ENCODE measurements at regions not wholly inside any gene's neighbourhood (a gene's known extent, or its start where the extent isn't known, plus 50 kb on each side); places are given as distances from the start of the nearest gene placed in this dataset.

DNA sequence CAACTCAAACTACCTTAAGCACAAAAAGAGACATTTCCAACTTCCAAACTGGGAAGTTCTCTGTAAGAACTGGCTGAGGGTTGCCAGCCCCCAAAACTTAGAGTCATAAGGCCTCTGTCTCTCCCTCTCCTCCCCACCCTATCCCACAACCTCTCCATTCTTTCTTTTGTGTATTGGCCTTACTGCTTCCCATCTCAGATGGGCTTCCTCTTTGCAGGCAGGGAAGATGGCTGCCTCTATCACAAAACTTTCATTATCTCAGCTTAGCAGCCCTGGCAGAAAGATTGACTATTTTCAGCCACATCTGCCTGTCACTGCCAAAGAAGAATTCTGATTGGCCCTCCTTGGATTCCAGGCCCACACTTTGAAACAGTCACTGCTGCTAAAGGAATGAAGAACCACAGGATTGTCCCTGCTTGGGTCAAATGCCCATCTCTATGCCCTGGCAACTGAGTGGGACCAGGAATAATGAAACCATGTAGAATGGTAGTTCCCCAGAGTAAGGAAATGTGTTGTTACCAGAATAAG, 58.0 kb upstream of the PRKAR2B start:
- H3K27ac ChIP-seq (ENCODE audit: low read length, poor library complexity, severe bottlenecking) = no peak overlapping the region
- H3K79me1 ChIP-seq (replicated peaks; ENCODE audit: low read length, poor library complexity, severe bottlenecking) = no peaks in the 10 kb centered on the region
- H2BK120ac ChIP-seq (ENCODE audit: low read depth, low read length) = no peak overlapping the region
- DNase-seq = no peak
- H3K4me2 ChIP-seq (ENCODE audit: low read length, poor library complexity, severe bottlenecking) = no peak overlapping the region
- no peak overlapping the region for H3K4ac ChIP-seq (ENCODE audit: low read depth in 1 of 2, low read length in 2 of 2)
- no peak overlapping the region for H3K4me3 ChIP-seq (ENCODE audit: insufficient read depth in 1 of 2, low read depth in 1 of 2, low read length in 2 of 2)
- H2AK5ac ChIP-seq (ENCODE audit: low read length, severe bottlenecking) = no peak overlapping the region
- no peak overlapping the region for H2AFZ ChIP-seq (ENCODE audit: low read depth, low read length)
- H3K27me3 ChIP-seq (ENCODE audit: control insufficient read depth in 1 of 2, insufficient read depth in 1 of 2, low read length in 2 of 2) = no peaks in the 10 kb centered on the region
- no peaks in the 10 kb centered on the region for H3K36me3 ChIP-seq (ENCODE audit: control insufficient read depth in 1 of 2, insufficient read depth in 2 of 2, low read depth in 1 of 2, low read length in 2 of 2)
- no peaks in the 10 kb centered on the region for H3K9me3 ChIP-seq (ENCODE audit: control insufficient read depth, low read length)
- no peak overlapping the region for H4K91ac ChIP-seq (ENCODE audit: low read length)
- H3K14ac ChIP-seq (ENCODE audit: low read length in 2 of 2) = no peak overlapping the region
- no peak overlapping the region for H4K8ac ChIP-seq (ENCODE audit: low read length)
- no peak overlapping the region for H2BK12ac ChIP-seq (ENCODE audit: low read length in 2 of 2)
- H2BK15ac ChIP-seq (ENCODE audit: low read depth, poor library complexity, severe bottlenecking) = no peak overlapping the region
- no peak overlapping the region for H3K23ac ChIP-seq (ENCODE audit: low read length in 2 of 2)
- H3K4me1 ChIP-seq (ENCODE audit: control insufficient read depth, insufficient read depth, low read depth, low read length) = no peaks in the 10 kb centered on the region
- no peak overlapping the region for H2BK5ac ChIP-seq (ENCODE audit: low read depth, low read length, poor library complexity, severe bottlenecking)
- H3K18ac ChIP-seq (ENCODE audit: low read depth in 1 of 2, low read length in 2 of 2) = peak overlapping the region in 1 of 2 experiments; percentile 30
- H3K9ac ChIP-seq (ENCODE audit: low read length) = no peak overlapping the region

GRCh38 chr7:106987777-106988176, 56.7 kb upstream of the PRKAR2B start:
- Histone ChIP-seq H3K23ac (ENCODE audit: low read length in 2 of 2) (no peak overlapping the region), H3K4me3 (ENCODE audit: insufficient read depth in 1 of 2, low read depth in 1 of 2, low read length in 2 of 2) (no peak overlapping the region), H4K8ac (ENCODE audit: low read length) (no peak overlapping the region), H3K4me2 (ENCODE audit: low read length, poor library complexity, severe bottlenecking) (no peak overlapping the region), H3K4ac (ENCODE audit: low read depth in 1 of 2, low read length in 2 of 2) (no peak overlapping the region), H3K4me1 (ENCODE audit: control insufficient read depth, insufficient read depth, low read depth, low read length) (no peaks in the 10 kb centered on the region), H3K14ac (ENCODE audit: low read length in 2 of 2) (no peak overlapping the region), H3K79me1 (replicated peaks; ENCODE audit: low read length, poor library complexity, severe bottlenecking) (no peaks in the 10 kb centered on the region), H3K9ac (ENCODE audit: low read length) (no peak overlapping the region), H2AFZ (ENCODE audit: low read depth, low read length) (no peak overlapping the region), H3K27me3 (ENCODE audit: control insufficient read depth in 1 of 2, insufficient read depth in 1 of 2, low read length in 2 of 2) (no peaks in the 10 kb centered on the region), H2BK12ac (ENCODE audit: low read length in 2 of 2) (no peak overlapping the region), H2BK15ac (ENCODE audit: low read depth, poor library complexity, severe bottlenecking) (no peak overlapping the region), H2BK120ac (ENCODE audit: low read depth, low read length) (no peak overlapping the region), H2BK5ac (ENCODE audit: low read depth, low read length, poor library complexity, severe bottlenecking) (no peak overlapping the region), H3K36me3 (ENCODE audit: control insufficient read depth in 1 of 2, insufficient read depth in 2 of 2, low read depth in 1 of 2, low read length in 2 of 2) (no peaks in the 10 kb centered on the region), H2AK5ac (ENCODE audit: low read length, severe bottlenecking) (no peak overlapping the region), H4K91ac (ENCODE audit: low read length) (no peak overlapping the region), H3K9me3 (ENCODE audit: control insufficient read depth, low read length) (no peaks in the 10 kb centered on the region), H3K18ac (ENCODE audit: low read depth in 1 of 2, low read length in 2 of 2) (no peak overlapping the region), H3K27ac (ENCODE audit: low read length, poor library complexity, severe bottlenecking) (no peak overlapping the region)
- 91% methylated on average over 3 of the region's 3 CpGs for WGBS
- DNase-seq = no peak

DNA sequence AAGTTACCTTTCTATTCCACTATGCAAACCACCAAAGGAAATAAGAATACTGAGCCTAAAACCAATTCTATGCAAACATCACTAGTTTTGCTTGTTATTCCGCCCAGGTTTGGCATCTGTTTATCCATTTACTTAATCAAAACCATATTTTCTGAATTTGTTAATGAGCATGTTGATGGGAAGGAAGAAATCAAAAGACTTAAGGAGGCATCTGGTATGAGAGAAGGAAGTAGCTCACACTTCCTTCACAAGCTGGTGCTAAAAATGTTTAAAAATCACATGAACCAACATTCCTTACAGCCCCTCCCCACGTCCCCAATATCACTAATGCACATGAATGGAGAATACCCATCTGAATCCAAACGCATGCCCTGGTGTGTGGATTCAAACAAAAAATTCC, 52.0 kb upstream of the PRKAR2B start:
- no peak overlapping the region for H3K27ac ChIP-seq (ENCODE audit: low read length, poor library complexity, severe bottlenecking)
- 77% methylated on average over 1 of the region's 3 CpGs for WGBS
- H2AFZ ChIP-seq (ENCODE audit: low read depth, low read length) = no peak overlapping the region

More for the DNA sequence above, 52.0 kb upstream of the PRKAR2B start:
- Histone ChIP-seq H2BK15ac (ENCODE audit: low read depth, poor library complexity, severe bottlenecking) (no peak overlapping the region), H2BK120ac (ENCODE audit: low read depth, low read length) (no peak overlapping the region), H3K27me3 (ENCODE audit: control insufficient read depth in 1 of 2, insufficient read depth in 1 of 2, low read length in 2 of 2) (peaks cover 0 to 2% of the 10 kb centered on the region in 2 experiments), H2AK5ac (ENCODE audit: low read length, severe bottlenecking) (no peak overlapping the region), H3K9me3 (ENCODE audit: control insufficient read depth, low read length) (no peaks in the 10 kb centered on the region), H3K9ac (ENCODE audit: low read length) (no peak overlapping the region), H3K79me1 (replicated peaks; ENCODE audit: low read length, poor library complexity, severe bottlenecking) (no peaks in the 10 kb centered on the region), H4K8ac (ENCODE audit: low read length) (no peak overlapping the region), H3K4me3 (ENCODE audit: insufficient read depth in 1 of 2, low read depth in 1 of 2, low read length in 2 of 2) (no peak overlapping the region), H3K4me2 (ENCODE audit: low read length, poor library complexity, severe bottlenecking) (no peak overlapping the region), H2BK5ac (ENCODE audit: low read depth, low read length, poor library complexity, severe bottlenecking) (no peak overlapping the region), H3K14ac (ENCODE audit: low read length in 2 of 2) (no peak overlapping the region), H3K18ac (ENCODE audit: low read depth in 1 of 2, low read length in 2 of 2) (no peak overlapping the region), H2BK12ac (ENCODE audit: low read length in 2 of 2) (no peak overlapping the region), H3K4ac (ENCODE audit: low read depth in 1 of 2, low read length in 2 of 2) (no peak overlapping the region), H4K91ac (ENCODE audit: low read length) (no peak overlapping the region), H3K4me1 (ENCODE audit: control insufficient read depth, insufficient read depth, low read depth, low read length) (no peaks in the 10 kb centered on the region), H3K36me3 (ENCODE audit: control insufficient read depth in 1 of 2, insufficient read depth in 2 of 2, low read depth in 1 of 2, low read length in 2 of 2) (no peaks in the 10 kb centered on the region), H3K23ac (ENCODE audit: low read length in 2 of 2) (no peak overlapping the region)
- no peak for DNase-seq

All from mesenchymal stem cell (in vitro differentiated cells and primary cell).